Stomach (tissue), 4 donors: ENCODE measurements at regions not wholly inside any gene's neighbourhood (a gene's known extent, or its start where the extent isn't known, plus 50 kb on each side); places are given as distances from the start of the nearest gene placed in this dataset.

Experiments
- CTCF ChIP-seq, 7 experiments: fragments of 450-650 bp in 4 of 7; fragments of 200-600 bp in 3 of 7; sonication (generic) in 3 of 7; IDR thresholded peaks; one replicate each; pipeline ENCODE4 v1.5.1; 2016 to 2019; ENCODE audit warnings: antibody characterized with exemption in 7 of 7, control low read depth in 2 of 7, mild to moderate bottlenecking in 1 of 7
- EP300 ChIP-seq: sonication (generic); formaldehyde crosslinking; IDR thresholded peaks from one replicate; pipeline ENCODE4 v1.6.1; 2017; ENCODE audit warnings: antibody characterized with exemption

GRCh38 chr5:68353605-68354004, 138.0 kb downstream of the PIK3R1 start:
- TF ChIP-seq EP300 (no peak), CTCF (IDR thresholded peaks at IDR 0.05) (no peak)
